ENCODE measurements at regions not wholly inside any gene's neighbourhood (a gene's known extent, or its start where the extent isn't known, plus 50 kb on each side); places are given as distances from the start of the nearest gene placed in this dataset.
A peak's percentile ranks its signal among the peaks of the same experiment; 100 is the strongest.
"Not testable (repeated sequence)": the region's sequence is repeated elsewhere in the genome, so short reads cannot be mapped to it uniquely, and the experiment has no call there.

DNA sequence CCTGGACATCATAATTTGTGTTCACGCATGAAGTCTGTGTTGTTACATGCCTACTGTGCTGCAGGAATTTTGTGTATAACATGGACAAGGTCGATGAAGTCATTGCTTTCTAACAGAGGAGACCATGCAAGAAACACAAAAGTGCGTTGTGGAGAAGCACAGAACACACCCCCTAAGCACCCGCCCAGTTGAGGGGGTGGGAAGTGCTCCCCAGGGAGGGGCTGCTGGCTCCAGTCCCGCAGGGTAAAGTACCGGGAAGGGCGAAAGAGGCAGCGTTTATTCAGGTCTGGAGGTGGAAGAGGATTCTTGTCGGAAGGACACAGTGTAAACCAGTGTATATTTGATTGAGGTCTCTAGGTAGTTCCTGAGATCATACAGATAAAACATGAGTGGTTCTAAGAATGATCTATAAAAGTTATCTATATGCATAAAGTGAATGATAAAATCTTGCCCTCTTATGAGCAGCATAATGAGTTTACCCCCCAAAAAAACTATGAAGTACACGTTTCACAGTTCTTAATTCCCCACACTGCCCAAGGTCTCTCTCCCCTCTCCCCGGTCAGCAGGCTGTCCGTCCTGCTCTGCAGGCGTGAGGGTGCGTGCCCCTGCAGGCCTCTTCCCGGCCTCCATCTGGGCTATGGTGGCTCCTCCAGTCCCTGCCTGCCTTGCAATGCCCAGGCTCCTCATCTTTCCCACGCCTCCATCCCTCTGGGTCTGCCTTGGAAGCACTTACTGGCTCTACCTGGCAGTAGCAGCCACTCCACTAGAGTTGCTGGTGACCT is 159.7 kb downstream of the THBS2 start:
- 75 to 79% methylated on average over 16 of the region's 16 CpGs for WGBS, 2 donors
- no peak overlapping the region for H3K4me3 ChIP-seq (ENCODE audit: low read depth, poor library complexity, severe bottlenecking)
- intact Hi-C loops (cut with DNase I; ENCODE audit: low total_unique reads): no loop called here
- DNase-seq (ENCODE audit: low spot score in 2 of 2): peak in 1 of 2 donors; percentile 48
- TF ChIP-seq CTCF (IDR thresholded peaks at IDR 0.05): no peak
- TF ChIP-seq POLR2A (IDR thresholded peaks at IDR 0.05): no peak

GRCh38 chr6:169093066-169093723 is 160.5 kb downstream of the THBS2 start:
- H3K4me3 ChIP-seq (ENCODE audit: low read depth, poor library complexity, severe bottlenecking): no peak overlapping the region
- intact Hi-C loops (cut with DNase I; ENCODE audit: low total_unique reads): no loop called here
- TF ChIP-seq CTCF (IDR thresholded peaks at IDR 0.05) (no peak), POLR2A (IDR thresholded peaks at IDR 0.05) (no peak)
- WGBS, 2 donors: 71 to 74% methylated on average over 11 of the region's 11 CpGs
- DNase-seq (ENCODE audit: low spot score in 2 of 2): peak in 1 of 2 donors; percentile 58

DNA sequence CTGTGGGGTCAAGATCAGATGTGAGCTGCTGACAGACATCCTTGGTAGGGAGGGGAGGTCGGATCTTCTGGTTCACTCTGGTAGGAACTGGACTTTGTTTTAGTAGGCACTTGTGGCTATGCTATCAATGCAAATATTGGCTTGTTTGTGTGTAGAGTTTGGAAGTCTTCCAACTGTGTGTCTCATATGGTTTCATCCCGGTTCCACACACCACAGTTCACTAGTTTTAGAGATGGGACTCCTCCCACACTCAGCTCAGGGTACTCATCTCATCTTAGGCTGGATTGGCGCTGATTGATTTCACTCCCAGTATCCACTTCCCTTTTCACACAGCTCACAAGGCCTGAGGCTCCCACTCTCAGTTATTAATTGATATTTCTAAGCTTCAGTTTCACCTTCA is 161.3 kb downstream of the THBS2 start:
- WGBS, 2 donors: 62 to 71% methylated on average over 3 of the region's 3 CpGs
- no peak for DNase-seq (ENCODE audit: low spot score in 2 of 2)
- H3K4me3 ChIP-seq (ENCODE audit: low read depth, poor library complexity, severe bottlenecking): no peak overlapping the region
- TF ChIP-seq POLR2A (IDR thresholded peaks at IDR 0.05) (no peak), CTCF (IDR thresholded peaks at IDR 0.05) (no peak)
- intact Hi-C loops (cut with DNase I; ENCODE audit: low total_unique reads): no loop called here

DNA sequence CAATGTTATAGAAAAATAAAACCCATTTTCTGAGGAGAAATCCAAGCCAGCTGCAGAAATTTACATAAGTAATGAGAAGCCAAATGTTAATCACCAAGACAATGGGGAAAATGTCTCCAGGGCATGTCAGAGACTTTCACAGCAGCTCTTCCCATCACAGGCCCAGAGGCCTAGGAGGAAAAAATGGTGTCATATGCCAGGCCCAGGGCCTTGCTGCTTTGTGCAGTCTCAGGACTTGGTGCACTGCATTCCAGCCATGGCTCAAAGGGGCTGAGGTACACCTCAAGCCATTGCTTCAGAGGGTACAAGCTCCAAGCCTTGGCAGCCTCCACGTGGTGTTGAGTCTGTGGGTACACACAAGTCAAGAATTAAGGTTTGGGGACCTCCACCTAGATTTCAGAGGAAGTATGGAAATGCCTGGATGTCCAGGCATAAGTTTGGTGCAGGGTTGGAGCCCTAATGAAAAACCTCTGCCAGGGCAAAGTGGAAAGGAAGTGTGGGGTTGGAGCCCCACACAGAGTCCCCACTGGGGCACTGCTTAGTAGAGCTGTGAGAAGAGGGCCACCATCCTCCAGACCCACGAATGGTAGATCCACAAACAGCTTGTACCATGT is 163.0 kb downstream of the THBS2 start:
- 71 to 72% methylated on average over 2 of the region's 2 CpGs for WGBS, 2 donors
- H3K4me3 ChIP-seq (ENCODE audit: low read depth, poor library complexity, severe bottlenecking); DNase-seq (ENCODE audit: low spot score in 2 of 2); intact Hi-C loops (cut with DNase I; ENCODE audit: low total_unique reads): not testable (repeated sequence)

GRCh38 chr6:169088762-169089161 is 164.9 kb downstream of the THBS2 start:
- intact Hi-C loops (cut with DNase I; ENCODE audit: low total_unique reads): no loop called here
- DNase-seq (ENCODE audit: low spot score in 2 of 2): peak in 1 of 2 donors; percentile 69
- TF ChIP-seq CTCF (IDR thresholded peaks at IDR 0.05) (no peak), POLR2A (IDR thresholded peaks at IDR 0.05) (no peak)
- no peak overlapping the region for H3K4me3 ChIP-seq (ENCODE audit: low read depth, poor library complexity, severe bottlenecking)
- 80 to 86% methylated on average over 2 of the region's 2 CpGs for WGBS, 2 donors

DNA sequence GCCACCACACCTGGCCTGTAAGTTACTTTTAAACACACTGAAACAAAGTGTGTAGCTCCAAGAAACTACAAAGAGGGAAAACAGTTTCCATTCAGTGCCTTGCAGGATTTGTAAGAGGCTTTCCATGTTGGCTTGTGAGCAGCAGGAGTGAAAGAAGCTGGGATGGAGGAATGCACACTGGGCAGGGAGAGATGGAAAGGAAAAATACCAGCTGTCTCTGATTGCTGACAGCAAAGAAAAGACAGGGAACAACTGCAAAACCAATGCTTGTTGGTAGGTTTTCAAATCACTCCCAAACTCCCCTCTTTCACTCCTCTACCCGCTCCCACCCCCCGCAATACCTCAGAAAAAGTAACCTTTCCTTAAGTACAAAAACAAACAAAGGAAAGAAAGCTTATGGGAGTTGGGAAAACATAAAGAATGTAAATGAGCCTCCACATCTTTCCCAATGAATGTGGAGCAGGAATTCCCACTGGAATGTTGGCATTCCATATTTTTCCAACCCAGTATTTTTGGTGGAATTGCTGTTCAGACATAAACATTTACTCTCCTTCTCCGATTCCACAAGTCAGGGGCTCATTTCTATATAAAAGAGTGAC is 166.1 kb downstream of the THBS2 start:
- intact Hi-C loops (cut with DNase I; ENCODE audit: low total_unique reads): no loop called here
- WGBS, 2 donors: 68 to 82% methylated on average over 3 of the region's 3 CpGs
- DNase-seq (ENCODE audit: low spot score in 2 of 2): no peak
- TF ChIP-seq CTCF (IDR thresholded peaks at IDR 0.05): no peak
- TF ChIP-seq POLR2A (IDR thresholded peaks at IDR 0.05): no peak
- H3K4me3 ChIP-seq (ENCODE audit: low read depth, poor library complexity, severe bottlenecking): no peak overlapping the region

- 92 to 94% methylated on average over 6 of the region's 6 CpGs for WGBS, 2 donors
- DNase-seq (ENCODE audit: low spot score in 2 of 2); H3K4me3 ChIP-seq (ENCODE audit: low read depth, poor library complexity, severe bottlenecking); intact Hi-C loops (cut with DNase I; ENCODE audit: low total_unique reads): not testable (repeated sequence)
These were observed 167.0 kb downstream of the THBS2 start for GRCh38 chr6:169086616-169087015.
